ENCODE measurements at regions not wholly inside any gene's neighbourhood (a gene's known extent, or its start where the extent isn't known, plus 50 kb on each side); places are given as distances from the start of the nearest gene placed in this dataset.

DNA sequence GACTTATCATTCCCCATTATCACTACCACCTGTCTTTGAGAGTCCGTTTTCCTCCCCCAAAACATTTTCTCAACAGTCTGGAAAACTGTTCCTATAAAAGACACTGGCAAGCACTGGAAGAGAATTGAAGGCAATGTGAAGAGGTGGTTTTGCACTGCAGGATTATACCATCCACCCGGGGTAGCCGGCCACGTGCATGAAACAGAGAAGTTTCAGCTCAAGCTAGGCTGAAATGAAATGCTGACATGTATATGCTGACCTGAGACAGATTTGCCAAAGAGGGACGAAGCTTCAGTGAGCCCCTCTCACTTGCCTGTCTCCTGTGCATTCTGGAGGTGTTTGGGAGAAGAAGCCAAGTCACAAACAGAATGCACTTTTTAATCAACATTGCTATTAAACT, 567.0 kb downstream of the EBF1 start:
- intact Hi-C loops (cut with DNase I) = no loop called here
- ATAC-seq = no peak
- DNase-seq = no peak

DNA sequence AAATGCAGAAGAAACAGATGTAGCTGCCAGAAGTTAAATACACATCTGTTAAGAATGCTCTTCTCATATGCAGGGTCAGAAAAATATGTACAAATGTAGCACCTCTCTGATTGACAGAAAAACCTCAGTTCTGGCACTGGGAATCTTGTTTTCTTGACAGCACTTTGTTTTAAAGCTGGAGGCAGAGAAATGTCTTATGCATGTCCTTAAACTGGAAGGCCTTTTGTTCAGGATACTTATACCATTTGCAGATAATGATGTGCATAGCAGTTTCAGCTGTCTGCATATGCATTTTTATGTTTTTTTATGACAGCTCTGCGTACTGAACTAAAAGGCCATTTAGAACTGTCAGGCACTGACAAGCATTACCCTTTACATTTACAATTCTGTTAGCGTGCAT, 567.9 kb downstream of the EBF1 start:
- DNase-seq (no peak), ATAC-seq (no peak)
- intact Hi-C loops (cut with DNase I) = no loop called here

DNA sequence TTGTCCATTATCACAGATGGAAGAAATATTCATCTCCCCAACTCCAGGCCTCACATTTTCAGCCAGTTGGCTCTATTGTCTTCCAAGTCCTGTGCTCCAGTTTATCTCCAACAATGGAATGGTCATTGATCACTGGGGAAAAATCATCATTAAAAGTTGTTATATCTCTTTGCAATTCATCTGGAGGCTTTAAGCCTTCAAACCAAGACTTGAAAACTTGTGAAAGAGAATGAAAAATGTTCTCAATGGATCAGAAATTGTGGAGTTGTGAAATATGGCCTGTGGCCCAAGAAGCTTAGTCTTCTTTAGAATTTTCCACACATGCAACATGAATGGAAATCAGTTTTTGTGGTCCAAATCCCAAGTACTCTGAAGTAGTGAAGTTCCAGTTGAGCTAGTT, 569.6 kb downstream of the EBF1 start:
- DNase-seq (no peak), ATAC-seq (peak in 1 of 2 donors; percentile 44)
- intact Hi-C loops (cut with DNase I) = no loop called here

DNA sequence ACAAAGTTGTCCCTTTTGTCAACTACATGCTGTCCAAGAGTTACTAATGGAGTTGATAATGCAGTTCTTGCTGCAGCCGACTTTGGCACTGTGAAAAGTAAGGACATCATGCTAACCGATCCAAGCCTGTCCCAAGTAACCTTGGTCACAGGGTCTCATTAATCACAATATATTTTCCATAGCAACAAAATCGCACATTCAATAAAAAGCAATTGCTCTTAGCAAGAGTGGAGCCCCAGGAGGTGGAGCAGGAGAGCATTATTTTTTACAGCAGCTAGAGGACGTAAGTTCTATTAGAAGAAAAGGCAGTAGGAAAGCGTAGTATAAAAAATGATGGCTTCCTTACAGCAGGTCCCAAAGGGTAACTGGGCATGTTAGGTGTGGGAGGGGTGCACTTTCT, 570.3 kb downstream of the EBF1 start:
- no peak for ATAC-seq

DNA sequence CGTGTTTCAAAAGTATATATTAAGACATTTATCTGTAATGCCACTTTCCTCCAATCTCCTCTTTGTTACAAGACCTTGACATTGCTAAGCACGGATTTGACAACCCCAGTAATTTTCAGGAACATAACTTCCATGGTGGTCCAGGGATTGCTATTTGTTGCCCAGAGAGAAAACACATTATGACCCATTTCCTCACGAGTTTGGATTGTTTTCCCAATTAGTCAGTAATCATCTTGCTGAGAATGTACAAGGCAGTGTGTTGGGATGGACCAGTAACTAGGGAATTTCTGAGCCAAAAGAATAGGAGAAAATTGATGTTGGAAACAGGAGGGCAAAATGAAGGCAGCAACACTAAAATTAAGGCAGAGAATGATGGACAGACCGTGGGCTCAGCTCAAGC, 574.1 kb downstream of the EBF1 start:
- ATAC-seq = no peak
- no peak for DNase-seq
- intact Hi-C loops (cut with DNase I) = loop anchor here in 1 of 2 donors (10.0 kb wide), 1 partner anchor 579 kb away; no protein-coding TSS in a partner anchor

More for the DNA sequence above, 570.3 kb downstream of the EBF1 start:
- no peak for DNase-seq
- intact Hi-C loops (cut with DNase I) = loop anchor here in 1 of 2 donors (10.0 kb wide), 1 partner anchor 575 kb away; no protein-coding TSS in a partner anchor

DNA sequence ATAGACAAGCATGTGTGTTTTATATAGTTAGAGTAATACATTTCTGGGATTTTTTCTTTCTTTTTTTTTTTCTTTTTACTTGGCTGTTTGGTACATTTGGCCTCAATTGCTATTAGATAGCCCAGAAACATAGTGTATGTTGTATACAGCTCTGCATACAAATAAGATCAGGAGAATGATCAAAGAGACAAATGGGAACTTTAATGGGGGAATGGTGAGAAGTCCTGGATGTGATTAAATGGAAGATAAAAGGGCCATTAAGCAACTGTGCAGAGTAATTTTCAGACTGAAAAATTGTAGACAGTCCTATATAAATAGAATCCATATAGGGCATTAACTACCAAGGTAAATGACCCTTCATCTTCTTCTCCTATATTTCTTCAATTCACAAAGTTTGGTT, 575.6 kb downstream of the EBF1 start:
- DNase-seq = no peak
- intact Hi-C loops (cut with DNase I) = loop anchor here in 1 of 2 donors (10.0 kb wide), 1 partner anchor 581 kb away; no protein-coding TSS in a partner anchor
- no peak for ATAC-seq

DNA sequence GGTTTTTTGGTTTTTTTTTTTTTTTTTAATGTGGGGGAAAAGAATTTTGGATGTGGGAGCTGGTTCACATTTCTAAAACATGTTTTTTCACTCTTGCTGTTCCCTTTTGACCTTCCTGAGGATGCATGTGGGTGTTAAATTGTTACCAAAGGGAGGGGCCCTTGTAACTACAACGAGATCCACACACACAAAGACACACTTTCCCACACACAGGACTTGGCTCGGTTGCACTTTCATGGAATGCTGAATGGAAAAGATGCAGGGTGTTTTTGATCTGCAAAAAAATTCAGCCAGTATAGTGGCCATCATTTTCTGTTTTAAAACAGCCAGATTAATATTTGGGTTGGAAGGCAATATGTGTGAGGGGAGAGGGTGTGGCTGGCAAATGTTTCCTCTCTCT, 576.9 kb downstream of the EBF1 start:
- peak; percentile 27 for DNase-seq
- intact Hi-C loops (cut with DNase I) = loop anchor here in 1 of 2 donors (10.0 kb wide), 1 partner anchor 582 kb away; no protein-coding TSS in a partner anchor
- peak; percentile 70 to 88 for ATAC-seq

DNA sequence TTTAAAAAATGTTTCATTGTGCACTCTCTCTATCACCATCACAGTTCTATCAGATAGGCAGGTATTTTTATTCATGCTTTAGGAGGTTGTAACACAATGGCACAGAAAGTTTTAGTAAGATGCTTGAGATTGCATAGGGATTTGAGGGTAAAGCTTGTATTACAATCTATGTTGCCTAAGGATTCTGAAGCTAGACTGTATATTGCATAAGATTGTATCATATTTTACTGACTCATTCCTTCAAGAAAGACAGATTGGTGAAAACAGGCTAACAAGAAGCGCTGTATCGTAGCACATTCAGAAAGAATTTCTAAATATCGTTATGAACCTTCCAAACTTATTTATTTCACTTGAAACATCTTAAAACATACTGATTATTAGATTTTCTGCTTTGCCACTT, 577.7 kb downstream of the EBF1 start:
- no peak for DNase-seq
- ATAC-seq = peak in 1 of 2 donors; percentile 73
- intact Hi-C loops (cut with DNase I) = loop anchor here in 1 of 2 donors (10.0 kb wide), 1 partner anchor 583 kb away; no protein-coding TSS in a partner anchor

DNA sequence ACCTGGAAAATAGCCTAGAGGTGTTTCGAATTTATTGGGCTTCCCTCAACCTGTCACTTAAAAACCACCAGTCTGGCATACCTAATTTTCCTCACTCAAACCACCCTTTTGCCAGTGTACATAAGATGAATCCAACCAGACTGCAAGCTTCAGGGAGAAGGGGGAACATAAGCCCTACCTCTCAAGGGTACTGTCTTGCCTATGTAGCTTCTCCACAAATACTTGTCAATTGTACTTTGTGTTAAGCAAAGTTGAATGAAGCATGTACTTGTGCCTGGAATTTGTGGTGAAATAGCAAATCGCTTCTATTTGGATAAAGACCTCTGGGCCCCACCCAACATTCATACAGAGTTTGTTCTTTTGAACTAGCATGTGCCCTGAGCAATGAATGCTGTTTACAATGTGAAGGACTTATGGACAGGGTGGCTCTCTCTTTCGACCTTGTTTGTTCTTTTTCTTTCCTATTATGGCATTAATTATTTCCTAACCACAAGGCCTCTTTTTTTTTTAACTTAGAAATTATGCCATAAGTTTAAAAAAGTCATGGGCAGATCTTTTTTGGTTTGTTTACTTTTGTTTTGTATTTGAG, 580.2 kb downstream of the EBF1 start:
- ATAC-seq (no peak), DNase-seq (no peak)
- intact Hi-C loops (cut with DNase I) = loop anchor here in 1 of 2 donors (10.0 kb wide), 1 partner anchor 585 kb away; no protein-coding TSS in a partner anchor

DNA sequence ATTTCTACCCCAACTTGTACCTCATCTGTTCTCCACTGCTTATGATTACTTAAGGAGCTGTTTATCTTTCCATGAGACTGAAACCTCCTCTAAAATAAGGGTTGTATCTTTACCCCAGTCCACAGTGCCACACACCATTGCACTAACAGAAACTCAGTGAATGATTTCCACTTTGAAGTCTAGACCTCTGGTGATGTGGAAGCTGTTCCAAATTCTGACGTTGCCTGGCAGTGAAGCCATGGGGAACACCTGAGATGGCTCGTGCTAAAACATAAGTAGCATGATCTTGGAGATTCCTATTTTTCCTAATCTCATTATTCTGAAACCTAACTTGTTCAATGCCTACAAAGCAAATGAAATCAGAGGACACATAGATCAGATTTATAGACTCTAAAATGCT, 583.2 kb downstream of the EBF1 start:
- ATAC-seq (no peak), DNase-seq (no peak)
- intact Hi-C loops (cut with DNase I) = no loop called here

DNA sequence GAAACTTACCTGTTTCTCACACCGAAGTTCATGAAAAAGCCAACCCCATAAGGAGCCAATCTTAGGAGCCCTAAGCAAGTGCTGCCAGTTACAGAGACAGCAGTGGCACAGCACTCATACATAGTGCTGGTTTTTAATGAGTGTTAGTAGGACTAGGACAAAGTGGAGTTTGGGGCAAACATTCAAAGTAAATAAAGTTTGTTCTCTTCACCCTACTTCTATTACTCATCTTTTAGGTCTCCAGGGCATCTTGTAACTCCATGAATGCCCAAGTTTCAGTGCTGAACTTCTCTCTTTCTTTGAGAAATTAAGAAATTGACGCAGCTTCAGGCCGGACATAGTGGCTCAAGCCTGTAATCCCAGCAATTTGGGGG, 584.7 kb downstream of the EBF1 start:
- DNase-seq = no peak
- intact Hi-C loops (cut with DNase I) = no loop called here
- ATAC-seq = no peak

DNA sequence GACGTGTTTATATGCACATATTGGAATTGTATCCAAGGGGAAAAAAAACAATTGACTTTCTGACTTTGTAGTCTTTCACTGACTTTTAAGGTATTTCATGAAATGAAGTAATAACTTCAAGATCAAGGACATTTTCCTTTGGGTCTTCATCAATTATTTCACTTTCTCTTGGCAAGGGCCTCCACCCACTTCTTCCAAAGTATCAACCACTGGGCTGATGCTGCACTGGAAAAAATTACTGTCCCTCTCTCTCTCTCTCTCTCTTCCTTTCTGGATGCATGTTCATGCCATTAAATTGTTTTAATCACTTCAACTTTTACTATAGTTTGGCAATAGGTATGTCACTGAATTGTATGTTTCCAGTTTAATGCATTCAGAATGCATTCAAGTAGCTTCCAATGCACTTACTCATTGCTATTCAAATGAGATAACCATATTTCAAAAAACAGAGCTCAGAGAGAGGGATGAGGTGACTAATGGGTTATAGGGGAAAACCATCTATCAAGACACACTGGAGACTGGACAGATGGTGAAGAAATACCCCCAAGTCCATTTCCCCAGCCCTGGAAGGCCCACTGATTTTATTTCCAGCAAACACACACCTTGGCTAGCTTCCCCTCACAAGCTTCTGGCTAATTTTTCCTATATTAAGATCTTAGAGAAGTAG, 585.3 kb downstream of the EBF1 start:
- DNase-seq (no peak), ATAC-seq (peak in 1 of 2 donors; percentile 78)
- intact Hi-C loops (cut with DNase I) = no loop called here

DNA sequence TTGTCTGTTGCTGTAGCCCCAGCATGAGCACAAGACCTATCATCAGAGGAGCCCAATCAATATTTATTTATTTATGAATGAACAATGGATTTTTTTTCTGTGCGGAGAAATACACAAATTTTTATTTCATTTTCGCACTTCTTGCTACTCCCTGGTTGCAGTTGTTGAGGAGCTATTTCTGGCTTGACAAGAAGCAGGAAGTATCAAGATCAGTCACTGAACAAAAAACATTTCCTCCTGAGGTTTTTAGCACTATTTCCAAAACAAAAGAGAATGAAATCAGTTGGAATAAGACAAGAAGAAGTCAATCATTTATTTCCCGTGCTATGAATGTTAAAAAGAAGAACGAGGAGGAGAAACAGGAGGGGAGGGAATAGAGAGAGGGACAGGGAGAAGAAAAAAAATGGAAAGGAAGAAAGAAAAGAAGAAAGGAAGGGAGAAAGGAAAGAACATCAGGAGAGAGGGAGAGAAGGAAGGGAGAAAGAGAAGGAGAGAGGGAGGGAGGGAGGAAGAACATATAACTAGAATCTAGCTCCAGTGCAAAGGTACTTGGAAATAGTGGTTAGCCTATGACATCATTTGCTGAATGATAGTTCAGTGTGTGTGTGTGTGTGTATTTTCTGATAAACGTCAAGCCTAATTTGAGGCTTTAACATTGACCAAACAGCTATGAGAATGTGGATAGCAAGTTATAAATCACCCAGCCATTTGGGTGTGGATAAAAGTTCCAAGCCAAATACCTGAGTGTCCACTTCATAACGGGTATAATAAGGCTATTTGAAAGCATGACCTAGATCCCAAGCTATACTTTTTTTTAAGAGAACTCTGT, 586.0 kb downstream of the EBF1 start:
- intact Hi-C loops (cut with DNase I) = no loop called here
- ATAC-seq (peak in 1 of 2 donors; percentile 56), DNase-seq (no peak)

DNA sequence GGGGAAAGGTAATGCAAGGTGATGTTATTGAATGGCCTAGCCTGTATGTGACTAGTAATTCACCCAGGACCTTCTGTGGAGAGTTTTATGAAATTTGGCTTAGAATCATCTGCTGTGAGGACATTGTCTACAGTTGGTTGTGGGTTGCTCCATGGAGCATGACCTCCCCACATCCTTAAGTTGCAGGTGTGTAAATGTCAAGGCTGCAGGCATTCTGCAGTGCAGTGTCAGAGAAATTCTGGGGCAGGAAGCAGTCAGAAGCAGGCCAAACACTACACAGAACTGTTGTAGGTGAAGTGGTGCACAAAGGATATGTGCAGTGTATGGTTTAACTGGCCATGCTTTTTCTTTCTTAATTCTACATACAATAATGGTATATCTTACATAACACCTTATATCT, 588.3 kb downstream of the EBF1 start:
- intact Hi-C loops (cut with DNase I) = no loop called here
- ATAC-seq = no peak
- no peak for DNase-seq

DNA sequence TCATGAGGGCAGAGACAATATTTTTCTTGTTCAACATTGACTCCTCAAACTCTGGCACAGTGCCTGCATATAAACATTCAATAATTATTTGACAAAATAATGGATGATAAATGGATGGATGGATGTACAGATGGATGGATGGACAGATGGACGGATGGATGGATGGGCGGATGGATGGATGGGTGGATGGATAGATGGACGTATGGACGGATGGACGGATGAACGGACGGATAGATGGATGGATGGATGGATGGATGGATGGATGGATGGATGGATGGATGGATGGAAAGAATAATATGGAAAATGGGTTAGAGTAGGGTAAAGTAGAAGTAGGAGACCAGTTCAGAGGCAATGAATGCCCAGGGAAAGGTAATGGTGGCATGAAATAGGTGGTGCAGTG, 589.2 kb downstream of the EBF1 start:
- DNase-seq = no peak
- no peak for ATAC-seq
- intact Hi-C loops (cut with DNase I) = no loop called here

DNA sequence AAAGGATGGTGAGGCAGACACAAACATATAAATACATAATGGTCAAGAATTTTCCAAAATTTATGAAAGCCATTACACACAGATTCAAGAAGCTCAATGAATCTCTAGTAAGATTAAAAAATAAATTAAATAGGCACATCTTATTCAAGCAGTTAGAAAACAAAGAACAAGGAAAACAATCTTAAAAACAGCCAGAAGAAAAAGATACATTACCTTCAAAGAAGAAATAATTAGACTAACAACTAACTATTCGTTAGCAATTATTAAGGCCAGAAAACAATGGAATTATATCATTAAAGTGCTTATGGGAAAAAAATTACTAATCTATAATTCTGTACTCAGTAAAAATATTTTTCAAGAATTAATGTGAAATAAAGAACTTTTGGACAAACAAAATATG, 593.1 kb downstream of the EBF1 start:
- ATAC-seq (no peak), DNase-seq (no peak)
- intact Hi-C loops (cut with DNase I) = no loop called here

DNA sequence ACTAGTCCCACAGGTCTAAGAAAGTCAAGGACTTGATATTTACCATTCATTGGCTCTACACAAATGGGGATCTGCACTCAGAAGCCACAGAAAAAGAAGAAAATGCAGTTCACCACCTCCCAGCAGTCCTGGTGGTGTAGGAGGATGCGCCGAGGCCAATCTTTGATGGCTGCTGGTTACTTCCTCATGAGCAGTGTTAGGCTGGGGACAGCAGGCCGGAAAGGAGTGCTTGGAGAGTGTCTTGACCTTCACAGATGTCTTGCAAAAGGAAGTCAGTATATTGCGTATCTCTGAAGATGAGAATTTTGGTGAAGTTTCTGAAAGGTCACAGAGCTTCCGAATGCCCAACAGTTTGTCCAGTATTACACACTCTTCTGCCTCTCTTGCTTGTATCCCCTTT, 597.0 kb downstream of the EBF1 start:
- ATAC-seq (peak in 1 of 2 donors; percentile 35), DNase-seq (no peak)
- intact Hi-C loops (cut with DNase I) = no loop called here

DNA sequence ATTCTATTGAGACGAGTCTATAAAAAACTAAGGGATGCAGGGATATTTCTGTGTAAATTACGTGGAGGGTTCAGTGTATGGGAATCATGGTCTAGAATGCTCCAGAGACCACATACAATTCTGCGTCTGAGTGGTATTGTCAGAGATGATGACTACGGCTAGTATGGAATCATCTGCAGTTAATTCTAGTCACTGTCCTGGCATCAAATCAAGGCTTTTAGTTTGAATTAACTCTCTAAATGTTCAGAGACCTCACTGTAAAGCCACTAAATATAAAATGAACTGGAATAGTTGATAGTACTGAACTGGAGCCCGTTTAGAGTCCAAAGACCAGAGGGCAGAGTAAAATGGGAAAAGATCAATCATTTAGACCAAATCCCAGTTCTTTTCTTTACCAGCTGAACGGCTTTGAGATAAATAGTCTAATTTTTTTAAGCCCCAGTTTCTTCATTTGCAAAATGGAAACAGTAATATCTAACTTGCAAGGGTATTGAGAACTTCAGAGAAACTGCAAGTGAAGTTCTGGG, 599.8 kb downstream of the EBF1 start:
- DNase-seq = no peak
- no peak for ATAC-seq
- intact Hi-C loops (cut with DNase I) = no loop called here

DNA sequence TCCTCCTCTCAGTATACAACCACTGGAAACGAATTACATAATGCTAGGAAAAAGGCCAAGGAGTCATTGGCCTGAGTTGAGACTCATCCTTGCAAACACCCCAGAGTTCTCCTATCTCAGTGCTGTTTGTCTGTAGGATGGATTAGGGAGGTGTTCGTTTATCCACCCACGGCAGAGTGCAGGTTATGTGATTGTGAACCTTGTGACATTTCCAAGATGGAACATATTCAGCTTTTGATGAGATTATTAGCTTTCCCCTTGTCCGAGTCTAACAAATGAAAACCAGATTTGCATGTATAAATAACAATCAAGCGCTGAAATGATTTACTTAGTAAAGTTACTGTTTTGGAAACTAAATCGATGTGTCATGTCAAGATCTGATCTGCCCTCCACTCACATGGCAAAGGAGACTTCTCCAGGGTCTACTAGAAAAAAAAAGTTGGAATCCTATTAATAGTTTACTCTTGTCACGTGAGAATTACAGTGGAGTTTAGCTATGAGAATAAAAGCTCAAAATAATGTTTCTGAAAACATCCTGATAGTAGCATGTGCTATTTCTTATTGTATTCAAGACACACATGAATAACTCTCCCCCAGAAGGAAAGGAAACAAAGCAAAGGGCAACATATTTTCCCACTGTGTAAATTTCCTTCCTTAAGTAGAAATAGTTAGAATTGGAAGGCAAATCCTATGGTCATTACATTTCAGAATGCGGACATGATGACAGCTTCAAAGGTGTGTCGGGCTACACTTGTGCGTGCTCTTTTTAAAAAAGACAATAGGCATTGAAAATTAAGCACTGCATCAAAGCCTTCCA, 600.4 kb downstream of the EBF1 start:
- ATAC-seq = peak; percentile 44 to 62
- intact Hi-C loops (cut with DNase I) = no loop called here
- DNase-seq = no peak

All from left cardiac atrium (tissue), 4 donors.